ENCODE measurements at regions not wholly inside any gene's neighbourhood (a gene's known extent, or its start where the extent isn't known, plus 50 kb on each side); places are given as distances from the start of the nearest gene placed in this dataset.

DNA sequence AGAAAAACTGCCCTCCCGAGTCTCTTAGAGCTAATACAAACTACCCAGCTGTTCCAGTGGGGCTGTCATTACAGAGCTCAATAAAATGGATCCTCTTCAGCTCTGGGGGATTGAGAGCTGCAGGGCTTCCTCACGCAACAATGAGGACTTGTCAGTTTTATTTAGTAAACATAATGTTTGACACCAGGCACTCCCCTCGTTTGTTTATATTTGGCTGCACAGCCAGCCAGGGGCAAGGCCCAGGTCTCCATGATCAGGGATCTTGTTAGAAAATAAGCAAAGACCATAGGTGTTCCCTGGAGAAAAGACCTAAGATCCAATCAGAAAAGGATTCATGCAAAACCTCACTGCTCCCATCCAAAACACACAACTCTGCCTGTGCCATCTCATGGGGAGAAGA is 158.2 kb downstream of the C1D start (continued):
- TF ChIP-seq RUNX3 (IDR thresholded peaks at IDR 0.05; ENCODE audit: low read length), result no peak
- no peak for TF ChIP-seq ZBED1 (IDR thresholded peaks at IDR 0.05; ENCODE audit: borderline replicate concordance)
- no peak for TF ChIP-seq MTA2 (IDR thresholded peaks at IDR 0.05; ENCODE audit: low read depth)
- no peak for TF ChIP-seq NFIC (IDR thresholded peaks at IDR 0.05; ENCODE audit: low read depth, low read length)
- TF ChIP-seq HCFC1 (IDR thresholded peaks at IDR 0.05; ENCODE audit: low read length), result no peak
- TF ChIP-seq RELA (IDR thresholded peaks at IDR 0.05; ENCODE audit: borderline replicate concordance, partially characterized antibody), result no peak

DNA sequence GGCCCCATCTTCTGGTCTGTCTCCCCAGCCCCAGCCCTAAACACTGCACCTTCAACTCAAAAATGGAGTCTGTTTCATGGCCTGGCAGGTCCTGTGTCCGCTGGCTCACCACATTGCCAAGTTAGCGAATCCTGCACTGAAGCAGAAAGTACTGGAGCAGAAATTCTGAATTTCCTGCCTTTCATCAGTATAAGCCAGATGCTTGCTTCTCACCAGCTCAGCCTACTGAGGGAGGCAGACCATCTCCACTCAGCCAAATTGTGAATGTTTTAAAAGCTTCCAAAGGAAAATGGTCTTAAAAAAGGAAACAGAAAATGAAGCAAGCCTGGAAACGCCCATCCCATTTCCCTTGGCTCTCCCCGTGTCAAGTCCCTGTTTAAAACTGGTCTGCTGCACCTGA is 157.8 kb downstream of the C1D start:
- ATAC-seq, result no peak
- no peak overlapping the region for H2AFZ ChIP-seq (ENCODE audit: control insufficient read depth, low read depth, low read length)
- no peaks in the 10 kb centered on the region for H3K79me2 ChIP-seq (ENCODE audit: control insufficient read depth, insufficient read depth, low read length)
- no peak overlapping the region for H3K27ac ChIP-seq (ENCODE audit: control insufficient read depth, insufficient read depth)
- 2% methylated on average over 4 of the region's 4 CpGs for WGBS (ENCODE audit: insufficient coverage, insufficient replicate concordance, low lambda C conversion rate, missing lambda C conversion rate)
- RAD21 ChIA-PET (ENCODE audit: unreplicated experiment), result no interaction called here
- no TSS peak for BruUV-seq (replicated peaks)
- H3K9me3 ChIP-seq (replicated peaks; ENCODE audit: control insufficient read depth, insufficient read depth, low read length), result no peaks in the 10 kb centered on the region
- FAIRE-seq, result no peak
- no peak for TF ChIP-seq MEF2B (IDR thresholded peaks at IDR 0.05; ENCODE audit: partially characterized antibody, poor library complexity, severe bottlenecking)
- no peak for TF ChIP-seq CBFB (IDR thresholded peaks at IDR 0.05; ENCODE audit: low read depth)
- TF ChIP-seq RUNX3 (IDR thresholded peaks at IDR 0.05; ENCODE audit: low read length), result no peak
- no peak for TF ChIP-seq POU2F2 (IDR thresholded peaks at IDR 0.05; ENCODE audit: borderline replicate concordance, low read depth, low read length)
- no peak for TF ChIP-seq POLR2AphosphoS5 (IDR thresholded peaks at IDR 0.05; ENCODE audit: low read length)
- no peak for TF ChIP-seq BHLHE40 (IDR thresholded peaks at IDR 0.05; ENCODE audit: borderline replicate concordance in 1 of 2, low read depth in 2 of 2, low read length in 1 of 2)
- TF ChIP-seq, protein P1, sequence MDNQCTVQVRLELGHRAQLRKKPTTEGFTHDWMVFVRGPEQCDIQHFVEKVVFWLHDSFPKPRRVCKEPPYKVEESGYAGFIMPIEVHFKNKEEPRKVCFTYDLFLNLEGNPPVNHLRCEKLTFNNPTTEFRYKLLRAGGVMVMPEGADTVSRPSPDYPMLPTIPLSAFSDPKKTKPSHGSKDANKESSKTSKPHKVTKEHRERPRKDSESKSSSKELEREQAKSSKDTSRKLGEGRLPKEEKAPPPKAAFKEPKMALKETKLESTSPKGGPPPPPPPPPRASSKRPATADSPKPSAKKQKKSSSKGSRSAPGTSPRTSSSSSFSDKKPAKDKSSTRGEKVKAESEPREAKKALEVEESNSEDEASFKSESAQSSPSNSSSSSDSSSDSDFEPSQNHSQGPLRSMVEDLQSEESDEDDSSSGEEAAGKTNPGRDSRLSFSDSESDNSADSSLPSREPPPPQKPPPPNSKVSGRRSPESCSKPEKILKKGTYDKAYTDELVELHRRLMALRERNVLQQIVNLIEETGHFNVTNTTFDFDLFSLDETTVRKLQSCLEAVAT (IDR thresholded peaks at IDR 0.05), result no peak
- TF ChIP-seq NFXL1 (IDR thresholded peaks at IDR 0.05; ENCODE audit: borderline replicate concordance), result no peak
- TF ChIP-seq MTA2 (IDR thresholded peaks at IDR 0.05; ENCODE audit: low read depth), result no peak
- TF ChIP-seq NR2F1 (conservative IDR thresholded peaks at IDR 0.05), result no peak
- TF ChIP-seq, protein P2, sequence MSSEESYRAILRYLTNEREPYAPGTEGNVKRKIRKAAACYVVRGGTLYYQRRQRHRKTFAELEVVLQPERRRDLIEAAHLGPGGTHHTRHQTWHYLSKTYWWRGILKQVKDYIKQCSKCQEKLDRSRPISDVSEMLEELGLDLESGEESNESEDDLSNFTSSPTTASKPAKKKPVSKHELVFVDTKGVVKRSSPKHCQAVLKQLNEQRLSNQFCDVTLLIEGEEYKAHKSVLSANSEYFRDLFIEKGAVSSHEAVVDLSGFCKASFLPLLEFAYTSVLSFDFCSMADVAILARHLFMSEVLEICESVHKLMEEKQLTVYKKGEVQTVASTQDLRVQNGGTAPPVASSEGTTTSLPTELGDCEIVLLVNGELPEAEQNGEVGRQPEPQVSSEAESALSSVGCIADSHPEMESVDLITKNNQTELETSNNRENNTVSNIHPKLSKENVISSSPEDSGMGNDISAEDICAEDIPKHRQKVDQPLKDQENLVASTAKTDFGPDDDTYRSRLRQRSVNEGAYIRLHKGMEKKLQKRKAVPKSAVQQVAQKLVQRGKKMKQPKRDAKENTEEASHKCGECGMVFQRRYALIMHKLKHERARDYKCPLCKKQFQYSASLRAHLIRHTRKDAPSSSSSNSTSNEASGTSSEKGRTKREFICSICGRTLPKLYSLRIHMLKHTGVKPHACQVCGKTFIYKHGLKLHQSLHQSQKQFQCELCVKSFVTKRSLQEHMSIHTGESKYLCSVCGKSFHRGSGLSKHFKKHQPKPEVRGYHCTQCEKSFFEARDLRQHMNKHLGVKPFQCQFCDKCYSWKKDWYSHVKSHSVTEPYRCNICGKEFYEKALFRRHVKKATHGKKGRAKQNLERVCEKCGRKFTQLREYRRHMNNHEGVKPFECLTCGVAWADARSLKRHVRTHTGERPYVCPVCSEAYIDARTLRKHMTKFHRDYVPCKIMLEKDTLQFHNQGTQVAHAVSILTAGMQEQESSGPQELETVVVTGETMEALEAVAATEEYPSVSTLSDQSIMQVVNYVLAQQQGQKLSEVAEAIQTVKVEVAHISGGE (CRISPR knock-in tag; IDR thresholded peaks at IDR 0.05), result no peak
- TF ChIP-seq SREBF2 (IDR thresholded peaks at IDR 0.05; ENCODE audit: low read length), result no peak
- no peak for TF ChIP-seq HCFC1 (IDR thresholded peaks at IDR 0.05; ENCODE audit: low read length)
- TF ChIP-seq, protein P3, sequence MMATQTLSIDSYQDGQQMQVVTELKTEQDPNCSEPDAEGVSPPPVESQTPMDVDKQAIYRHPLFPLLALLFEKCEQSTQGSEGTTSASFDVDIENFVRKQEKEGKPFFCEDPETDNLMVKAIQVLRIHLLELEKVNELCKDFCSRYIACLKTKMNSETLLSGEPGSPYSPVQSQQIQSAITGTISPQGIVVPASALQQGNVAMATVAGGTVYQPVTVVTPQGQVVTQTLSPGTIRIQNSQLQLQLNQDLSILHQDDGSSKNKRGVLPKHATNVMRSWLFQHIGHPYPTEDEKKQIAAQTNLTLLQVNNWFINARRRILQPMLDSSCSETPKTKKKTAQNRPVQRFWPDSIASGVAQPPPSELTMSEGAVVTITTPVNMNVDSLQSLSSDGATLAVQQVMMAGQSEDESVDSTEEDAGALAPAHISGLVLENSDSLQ (IDR thresholded peaks at IDR 0.05), result no peak
- TF ChIP-seq CHD2 (IDR thresholded peaks at IDR 0.05; ENCODE audit: borderline replicate concordance, low read depth, low read length), result no peak
- no peak for TF ChIP-seq CHD1 (IDR thresholded peaks at IDR 0.05; ENCODE audit: low read depth, low read length)
- H3K4me3 ChIP-seq, result no peak overlapping the region
- H4K20me1 ChIP-seq (ENCODE audit: control insufficient read depth, insufficient read depth), result no peaks in the 10 kb centered on the region
- H3K36me3 ChIP-seq (ENCODE audit: control insufficient read depth in 2 of 2, insufficient read depth in 2 of 2, low read length in 1 of 2), result no peaks in the 10 kb centered on the region
- CTCF ChIA-PET, result no interaction called here
- H3K27me3 ChIP-seq (replicated peaks in 1 of 2; ENCODE audit: control insufficient read depth in 2 of 2, insufficient read depth in 2 of 2, low read length in 1 of 2), result no peaks in the 10 kb centered on the region
- in situ Hi-C loops (cut with MboI), result no loop called here
- no peak overlapping the region for H3K9ac ChIP-seq (ENCODE audit: control insufficient read depth, insufficient read depth, low read length)
- SMC1A ChIA-PET (ENCODE audit: uncharacterized antibody, unreplicated experiment), result interaction anchor here (0.6 kb wide), 1 partner anchor 11 kb away, joined by 3 read pairs; no protein-coding TSS in a partner anchor
- POLR2A ChIA-PET, result no interaction called here
- H3K4me1 ChIP-seq (ENCODE audit: control insufficient read depth, insufficient read depth, low read length), result no peaks in the 10 kb centered on the region
- no peak for DNase-seq (ENCODE audit: low read depth, low spot score)
- intact Hi-C loops (cut with micrococcal nuclease; ENCODE audit: unreplicated experiment), result no loop called here
- no peak overlapping the region for H3K4me2 ChIP-seq (ENCODE audit: control insufficient read depth, insufficient read depth)

Measured in GM12878 (cell line).